GM12864 (cell line): ENCODE measurements at regions not wholly inside any gene's neighbourhood (a gene's known extent, or its start where the extent isn't known, plus 50 kb on each side); places are given as distances from the start of the nearest gene placed in this dataset.

ENCODE experiments used
- DNase-seq: peaks from one replicate; pipeline ENCODE4 v3.0.0-alpha.2; 2011; ENCODE audit warnings: low read depth
- H3K4me3 ChIP-seq: 2 replicates; pipeline ENCODE4 v1.5.1; 2011; ENCODE audit warnings: mild to moderate bottlenecking, low read depth, low read length, control low read depth
- CTCF ChIP-seq: IDR thresholded peaks from 2 replicates; pipeline ENCODE4 v1.5.1; 2011; ENCODE audit warnings: low read depth, mild to moderate bottlenecking, moderate library complexity, low read length, control low read depth, inconsistent platforms; ENCODE audit errors: missing control alignments

- TF ChIP-seq CTCF, result no peak
Observed at GRCh38 chr5:57750891-57751290, 268.3 kb upstream of the ACTBL2 start.

GRCh38 chr5:57750282-57750681, 267.7 kb upstream of the ACTBL2 start:
- H3K4me3 ChIP-seq, result no peak overlapping the region
- no peak for DNase-seq
- TF ChIP-seq CTCF, result no peak

More at GRCh38 chr5:57750891-57751290, 268.3 kb upstream of the ACTBL2 start:
- no peak for DNase-seq
- H3K4me3 ChIP-seq, result no peak overlapping the region

GRCh38 chr5:57749396-57749795, 266.8 kb upstream of the ACTBL2 start:
- H3K4me3 ChIP-seq, result no peak overlapping the region
- no peak for TF ChIP-seq CTCF
- no peak for DNase-seq

GRCh38 chr5:57745700-57746651, 263.4 kb upstream of the ACTBL2 start:
- no peak for DNase-seq
- TF ChIP-seq CTCF, result no peak
- no peak overlapping the region for H3K4me3 ChIP-seq

GRCh38 chr5:57745029-57745428, 262.4 kb upstream of the ACTBL2 start:
- no peak for DNase-seq
- no peak overlapping the region for H3K4me3 ChIP-seq
- no peak for TF ChIP-seq CTCF

GRCh38 chr5:57741336-57741735, 258.7 kb upstream of the ACTBL2 start:
- no peak for DNase-seq
- no peak for TF ChIP-seq CTCF

GRCh38 chr5:57738787-57739186, 256.2 kb upstream of the ACTBL2 start:
- H3K4me3 ChIP-seq, result no peak overlapping the region
- DNase-seq, result no peak
- TF ChIP-seq CTCF, result no peak

More at GRCh38 chr5:57741336-57741735, 258.7 kb upstream of the ACTBL2 start:
- no peak overlapping the region for H3K4me3 ChIP-seq
